Muscle of arm (tissue), 1 donor: ENCODE measurements at regions not wholly inside any gene's neighbourhood (a gene's known extent, or its start where the extent isn't known, plus 50 kb on each side); places are given as distances from the start of the nearest gene placed in this dataset.
"Not testable (repeated sequence)": the region's sequence is repeated elsewhere in the genome, so short reads cannot be mapped to it uniquely, and the experiment has no call there.

Experiments used
- DNase-seq: peaks from one replicate; pipeline ENCODE4 v3.0.0-alpha.2; 2013

GRCh38 chr4:98828801-98829200 lies 100.1 kb downstream of the EIF4E start:
- DNase-seq: no peak

GRCh38 chr4:98827661-98828060 lies 101.3 kb downstream of the EIF4E start:
- DNase-seq: no peak

GRCh38 chr4:98822144-98822543 lies 106.8 kb downstream of the EIF4E start:
- DNase-seq: no peak

- DNase-seq: not testable (repeated sequence)
Observed at GRCh38 chr4:98818116-98818515, 110.8 kb downstream of the EIF4E start.

GRCh38 chr4:98816816-98817215 lies 112.1 kb downstream of the EIF4E start:
- no peak for DNase-seq

- DNase-seq: no peak
Observed at GRCh38 chr4:98816386-98816785, 112.5 kb downstream of the EIF4E start.

GRCh38 chr4:98804403-98804802 lies 124.5 kb downstream of the EIF4E start:
- DNase-seq: no peak

GRCh38 chr4:98803251-98803650 lies 125.7 kb downstream of the EIF4E start:
- no peak for DNase-seq

- DNase-seq: no peak
Observed at GRCh38 chr4:98802770-98803198, 126.1 kb downstream of the EIF4E start.

GRCh38 chr4:98801259-98801725 lies 127.6 kb downstream of the EIF4E start:
- DNase-seq: no peak

GRCh38 chr4:98796991-98797390 lies 131.9 kb downstream of the EIF4E start:
- DNase-seq: no peak

GRCh38 chr4:98794565-98795205 lies 134.2 kb downstream of the EIF4E start:
- no peak for DNase-seq

GRCh38 chr4:98793658-98794057 lies 135.2 kb upstream of the TSPAN5 start:
- no peak for DNase-seq

- no peak for DNase-seq
Observed at GRCh38 chr4:98786866-98787265, 128.5 kb upstream of the TSPAN5 start.

- DNase-seq: no peak
Observed at GRCh38 chr4:98784947-98785706, 126.7 kb upstream of the TSPAN5 start.

- no peak for DNase-seq
Observed at GRCh38 chr4:98781641-98782357, 123.4 kb upstream of the TSPAN5 start.

- no peak for DNase-seq
Observed at GRCh38 chr4:98780926-98781325, 122.5 kb upstream of the TSPAN5 start.

- peak; percentile 8 for DNase-seq
Observed at GRCh38 chr4:98779088-98779487, 120.7 kb upstream of the TSPAN5 start.

- DNase-seq: no peak
Observed at GRCh38 chr4:98778206-98778605, 119.8 kb upstream of the TSPAN5 start.

GRCh38 chr4:98775672-98776071 lies 117.3 kb upstream of the TSPAN5 start:
- DNase-seq: no peak

- DNase-seq: no peak
Observed at GRCh38 chr4:98773638-98774037, 115.2 kb upstream of the TSPAN5 start.

GRCh38 chr4:98771959-98772632 lies 113.7 kb upstream of the TSPAN5 start:
- no peak for DNase-seq
